Testis (tissue), 2 donors: ENCODE measurements at regions not wholly inside any gene's neighbourhood (a gene's known extent, or its start where the extent isn't known, plus 50 kb on each side); places are given as distances from the start of the nearest gene placed in this dataset.
A peak's percentile ranks its signal among the peaks of the same experiment; 100 is the strongest.

Experiments used
- DNase-seq: peaks from one replicate; pipeline ENCODE4 v3.0.0-alpha.2; 2019
- H3K27ac ChIP-seq, 2 donors: fragments of 200-600 bp; sonication (generic); one replicate each; pipeline ENCODE4 v1.5.1; 2019
- H3K27me3 ChIP-seq: fragments of 200-600 bp; sonication (generic); one replicate; pipeline ENCODE4 v1.5.1; 2019
- H3K36me3 ChIP-seq: fragments of 200-600 bp; sonication (generic); one replicate; pipeline ENCODE4 v1.5.1; 2017; ENCODE audit warnings: low read depth; ENCODE audit errors: missing control alignments
- H3K4me1 ChIP-seq: fragments of 200-600 bp; sonication (generic); one replicate; pipeline ENCODE4 v1.5.1; 2019
- H3K4me3 ChIP-seq, 2 donors: fragments of 200-600 bp; sonication (generic); one replicate each; pipeline ENCODE4 v1.5.1; 2017 to 2019
- H3K9me3 ChIP-seq: fragments of 200-600 bp; sonication (generic); one replicate; pipeline ENCODE4 v1.5.1; 2017
- CTCF ChIP-seq, 3 experiments: fragments of 450-650 bp in 2 of 3; fragments of 200-600 bp in 1 of 3; sonication (generic) in 1 of 3; IDR thresholded peaks; one replicate each; pipeline ENCODE4 v1.5.1; 2016 to 2019; ENCODE audit warnings: antibody characterized with exemption in 3 of 3, mild to moderate bottlenecking in 2 of 3, moderate library complexity in 1 of 3
- POLR2A ChIP-seq: fragments of 450-650 bp; IDR thresholded peaks from one replicate; pipeline ENCODE4 v1.6.1; 2017; ENCODE audit warnings: antibody characterized with exemption, mild to moderate bottlenecking, moderate library complexity
- WGBS, 2 donors: methylation state at CpG; one replicate each; pipeline ENCODE4 v1.1.5; 2018; 5-methylcytosine and 5-hydroxymethylcytosine counted together
- intact Hi-C: fragments of 100-400 bp; cut with DNase I; formaldehyde crosslinking; loops from one replicate; pipeline ENCODE4 v1.15.1; 2023; ENCODE audit warnings: low total_unique reads

- intact Hi-C loops: no loop called here
- DNase-seq: no peak
- TF ChIP-seq POLR2A (no peak), CTCF (IDR thresholded peaks at IDR 0.05) (no peak)
- Histone ChIP-seq H3K27me3 (no peaks in the 10 kb centered on the region), H3K9me3 (no peaks in the 10 kb centered on the region), H3K4me3 (no peak overlapping the region), H3K36me3 (no peaks in the 10 kb centered on the region), H3K4me1 (no peaks in the 10 kb centered on the region), H3K27ac (no peak overlapping the region)
- 87 to 92% methylated on average over 3 of the region's 3 CpGs for WGBS, 2 donors
Observed at GRCh38 chr4:123481717-123482116, 85.1 kb downstream of the SPRY1 start.

GRCh38 chr4:123484291-123484926, 87.8 kb downstream of the SPRY1 start:
- TF ChIP-seq CTCF (IDR thresholded peaks at IDR 0.05) (no peak), POLR2A (no peak)
- peak; percentile 30 for DNase-seq
- Histone ChIP-seq H3K4me3 (no peak overlapping the region), H3K27ac (no peak overlapping the region), H3K4me1 (no peaks in the 10 kb centered on the region), H3K27me3 (no peaks in the 10 kb centered on the region), H3K9me3 (no peaks in the 10 kb centered on the region), H3K36me3 (no peaks in the 10 kb centered on the region)
- 54 to 70% methylated on average over 4 of the region's 4 CpGs for WGBS, 2 donors
- intact Hi-C loops: no loop called here

- H3K27ac ChIP-seq: no peak overlapping the region
- no peak for DNase-seq
- intact Hi-C loops: no loop called here
- H3K27me3 ChIP-seq: no peaks in the 10 kb centered on the region
- no peaks in the 10 kb centered on the region for H3K36me3 ChIP-seq
- no peak overlapping the region for H3K4me3 ChIP-seq
- no peaks in the 10 kb centered on the region for H3K9me3 ChIP-seq
- 86 to 95% methylated on average over 1 of the region's 1 CpG for WGBS, 2 donors
- no peaks in the 10 kb centered on the region for H3K4me1 ChIP-seq
- TF ChIP-seq CTCF (IDR thresholded peaks at IDR 0.05) (no peak), POLR2A (no peak)
Observed at GRCh38 chr4:123485601-123486000, 89.0 kb downstream of the SPRY1 start.

- H3K9me3 ChIP-seq: no peaks in the 10 kb centered on the region
- DNase-seq: no peak
- H3K27ac ChIP-seq: no peak overlapping the region
- H3K27me3 ChIP-seq: no peaks in the 10 kb centered on the region
- intact Hi-C loops: no loop called here
- no peaks in the 10 kb centered on the region for H3K4me1 ChIP-seq
- TF ChIP-seq POLR2A: no peak
- no peak for TF ChIP-seq CTCF (IDR thresholded peaks at IDR 0.05)
- 55 to 70% methylated on average over 5 of the region's 5 CpGs for WGBS, 2 donors
- no peak overlapping the region for H3K4me3 ChIP-seq
- H3K36me3 ChIP-seq: no peaks in the 10 kb centered on the region
Observed at GRCh38 chr4:123488916-123489315, 92.3 kb downstream of the SPRY1 start.

GRCh38 chr4:123495530-123495929, 98.9 kb downstream of the SPRY1 start:
- no peak for DNase-seq
- no peak for TF ChIP-seq CTCF (IDR thresholded peaks at IDR 0.05)
- TF ChIP-seq POLR2A: no peak
- no peaks in the 10 kb centered on the region for H3K4me1 ChIP-seq
- H3K4me3 ChIP-seq: no peak overlapping the region
- intact Hi-C loops: no loop called here
- no peak overlapping the region for H3K27ac ChIP-seq
- H3K36me3 ChIP-seq: no peaks in the 10 kb centered on the region
- 82 to 90% methylated on average over 2 of the region's 2 CpGs for WGBS, 2 donors
- no peaks in the 10 kb centered on the region for H3K9me3 ChIP-seq
- no peaks in the 10 kb centered on the region for H3K27me3 ChIP-seq
